Kidney (tissue), 13 donors: ENCODE measurements at regions not wholly inside any gene's neighbourhood (a gene's known extent, or its start where the extent isn't known, plus 50 kb on each side); places are given as distances from the start of the nearest gene placed in this dataset.

Experiments
- DNase-seq, 5 donors: peaks; one replicate each; pipeline ENCODE4 v3.0.0-alpha.2; 2013 to 2020
- FAIRE-seq: peaks from 2 replicates; lab custom pipeline; 2012; peaks lifted over from hg19 to GRCh38; lab: Jason Lieb, UNC
- H3K27ac ChIP-seq, 2 donors: one replicate each; pipeline ENCODE4 v1.7.0; 2013; ENCODE audit warnings: low read depth in 2 of 2, low read length in 2 of 2, inconsistent platforms in 1 of 2
- H3K27me3 ChIP-seq: one replicate; pipeline ENCODE4 v1.7.1; 2013; ENCODE audit warnings: low read length, inconsistent platforms; ENCODE audit not compliant: control insufficient read depth, insufficient read depth
- H3K36me3 ChIP-seq, 3 donors: one replicate each; pipeline versions ENCODE4 v1.7.0 to v1.7.1; 2013; ENCODE audit warnings: low read length in 3 of 3, control low read depth in 1 of 3, inconsistent platforms in 1 of 3; ENCODE audit not compliant: insufficient read depth in 3 of 3, control insufficient read depth in 2 of 3
- H3K4me1 ChIP-seq, 3 donors: one replicate each; pipeline versions ENCODE4 v1.7.0 to v1.7.1; 2013; ENCODE audit warnings: low read length in 3 of 3, inconsistent platforms in 1 of 3, low read depth in 1 of 3; ENCODE audit not compliant: control insufficient read depth in 2 of 3, insufficient read depth in 2 of 3
- H3K4me3 ChIP-seq, 3 donors: one replicate each; pipeline versions ENCODE4 v1.7.0 to v1.8.1; 2013; ENCODE audit warnings: low read length in 3 of 3, control low read depth in 1 of 3, inconsistent platforms in 1 of 3
- H3K9ac ChIP-seq, 3 donors: one replicate each; pipeline versions ENCODE4 v1.7.0 to v1.7.1; 2013; ENCODE audit warnings: low read length in 3 of 3, control low read depth in 1 of 3, inconsistent platforms in 1 of 3
- H3K9me3 ChIP-seq, 3 donors: one replicate each; pipeline versions ENCODE4 v1.7.0 to v1.7.1; 2013; ENCODE audit warnings: low read length in 3 of 3, control low read depth in 1 of 3, inconsistent platforms in 1 of 3; ENCODE audit not compliant: control insufficient read depth in 2 of 3, insufficient read depth in 1 of 3
- intact Hi-C: fragments of 100-400 bp; cut with DNase I; formaldehyde crosslinking; loops from one replicate; pipeline ENCODE4 v1.11.1; 2022
- TF ChIP-seq, protein P1 (sequence below): IDR thresholded peaks from 3 replicates; pipeline ENCODE4 v1.5.1; 2012; ENCODE audit warnings: mild to moderate bottlenecking, moderate library complexity, borderline replicate concordance; ENCODE audit not compliant: insufficient read depth; ENCODE audit errors: extremely low read depth
- donor health status: control.
- donor health status: control.
- donor health status: control.
- donor health status: control.
- donor health status: control.
- donor health status: DM: yes; HTN: yes; CAD: no.
- donor health status: Normal renal cell carcinoma (clear cell type).

- DNase-seq (peak in 1 of 5 donors; percentile 21), FAIRE-seq (no peak)
- Histone ChIP-seq H3K36me3 (no peaks in the 10 kb centered on the region), H3K9me3 (no peaks in the 10 kb centered on the region), H3K4me1 (no peaks in the 10 kb centered on the region), H3K9ac (no peak overlapping the region), H3K27me3 (no peaks in the 10 kb centered on the region), H3K27ac (no peak overlapping the region), H3K4me3 (no peak overlapping the region)
- intact Hi-C loops: no loop called here
- TF ChIP-seq, protein P1, sequence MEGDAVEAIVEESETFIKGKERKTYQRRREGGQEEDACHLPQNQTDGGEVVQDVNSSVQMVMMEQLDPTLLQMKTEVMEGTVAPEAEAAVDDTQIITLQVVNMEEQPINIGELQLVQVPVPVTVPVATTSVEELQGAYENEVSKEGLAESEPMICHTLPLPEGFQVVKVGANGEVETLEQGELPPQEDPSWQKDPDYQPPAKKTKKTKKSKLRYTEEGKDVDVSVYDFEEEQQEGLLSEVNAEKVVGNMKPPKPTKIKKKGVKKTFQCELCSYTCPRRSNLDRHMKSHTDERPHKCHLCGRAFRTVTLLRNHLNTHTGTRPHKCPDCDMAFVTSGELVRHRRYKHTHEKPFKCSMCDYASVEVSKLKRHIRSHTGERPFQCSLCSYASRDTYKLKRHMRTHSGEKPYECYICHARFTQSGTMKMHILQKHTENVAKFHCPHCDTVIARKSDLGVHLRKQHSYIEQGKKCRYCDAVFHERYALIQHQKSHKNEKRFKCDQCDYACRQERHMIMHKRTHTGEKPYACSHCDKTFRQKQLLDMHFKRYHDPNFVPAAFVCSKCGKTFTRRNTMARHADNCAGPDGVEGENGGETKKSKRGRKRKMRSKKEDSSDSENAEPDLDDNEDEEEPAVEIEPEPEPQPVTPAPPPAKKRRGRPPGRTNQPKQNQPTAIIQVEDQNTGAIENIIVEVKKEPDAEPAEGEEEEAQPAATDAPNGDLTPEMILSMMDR: no peak
These were observed 369.7 kb upstream of the AKR1E2 start for GRCh38 chr10:4456279-4456678.

- no peak for FAIRE-seq
- H3K4me1 ChIP-seq: no peaks in the 10 kb centered on the region
- no peaks in the 10 kb centered on the region for H3K27me3 ChIP-seq
- intact Hi-C loops: no loop called here
- no peaks in the 10 kb centered on the region for H3K36me3 ChIP-seq
- H3K9ac ChIP-seq: no peak overlapping the region
- TF ChIP-seq, protein P1: no peak
- DNase-seq: no peak
- no peak overlapping the region for H3K27ac ChIP-seq
- no peaks in the 10 kb centered on the region for H3K9me3 ChIP-seq
- no peak overlapping the region for H3K4me3 ChIP-seq
These were observed 372.1 kb upstream of the AKR1E2 start for GRCh38 chr10:4453950-4454349.

DNA sequence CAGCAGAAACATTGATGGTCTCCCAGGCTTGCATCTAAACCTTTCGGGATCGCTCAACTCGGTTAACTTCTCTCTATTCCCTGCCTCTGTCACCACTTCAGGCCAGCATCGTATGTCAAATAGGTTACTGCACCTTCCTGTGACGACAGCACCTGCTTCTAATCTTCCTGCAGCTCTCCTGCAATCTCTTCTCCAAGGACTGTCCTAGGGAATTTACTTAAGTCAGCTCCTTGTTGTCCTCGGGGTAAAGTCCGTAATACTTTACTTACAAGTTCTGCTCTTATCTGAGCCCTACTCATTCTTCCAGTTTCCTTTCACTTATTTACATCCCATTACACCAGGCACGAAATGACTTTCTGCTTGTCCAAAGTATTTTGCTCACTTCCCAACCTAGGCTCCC, 372.7 kb upstream of the AKR1E2 start:
- H3K27me3 ChIP-seq: no peaks in the 10 kb centered on the region
- H3K4me3 ChIP-seq: no peak overlapping the region
- no peak overlapping the region for H3K9ac ChIP-seq
- no peak overlapping the region for H3K27ac ChIP-seq
- no peaks in the 10 kb centered on the region for H3K4me1 ChIP-seq
- no peaks in the 10 kb centered on the region for H3K9me3 ChIP-seq
- TF ChIP-seq, protein P1: no peak
- H3K36me3 ChIP-seq: no peaks in the 10 kb centered on the region
- intact Hi-C loops: no loop called here
- DNase-seq: no peak
- no peak for FAIRE-seq
